CD4-positive, alpha-beta T cell (primary cell): ENCODE measurements at regions not wholly inside any gene's neighbourhood (a gene's known extent, or its start where the extent isn't known, plus 50 kb on each side); places are given as distances from the start of the nearest gene placed in this dataset.

Experiments
- ATAC-seq: fragments of 200-7000 bp; cut with Tn5 transposase; one replicate; pipeline ENCODE4 v1.10.0; 2022; ENCODE audit warnings: mild to moderate bottlenecking; ENCODE audit not compliant: poor library complexity
- CTCF ChIA-PET: fragments of 350-600 bp; sonication (Branson Sonifier 250); formaldehyde crosslinking; loops from one replicate; lab custom pipeline; 2021; ENCODE audit warnings: antibody characterized with exemption, inconsistent platforms; lab: Charles Lee
- POLR2A ChIA-PET: fragments of 350-600 bp; sonication (Branson Sonifier 250); formaldehyde crosslinking; loops from one replicate; lab custom pipeline; 2021; ENCODE audit warnings: antibody characterized with exemption, inconsistent platforms; lab: Charles Lee
- DNase-seq, 14 experiments: peaks; one replicate each; pipeline ENCODE4 v3.0.0-alpha.2; 2013 to 2020; ENCODE audit warnings: mixed read lengths in 2 of 14
- H3K27ac ChIP-seq, 2 donors: one replicate each; pipeline versions ENCODE4 v1.5.1 to v1.7.0; 2013; ENCODE audit warnings: low read length in 2 of 2, low read depth in 1 of 2, mild to moderate bottlenecking in 1 of 2
- H3K27me3 ChIP-seq, 2 experiments: 1 replicate in 1 of 2; 2 replicates in 1 of 2; pipeline versions ENCODE4 v1.6.1 to v1.7.0; 2013; ENCODE audit warnings: low read length in 2 of 2, control low read depth in 1 of 2, mild to moderate bottlenecking in 1 of 2, moderate library complexity in 1 of 2; ENCODE audit not compliant: insufficient read depth in 2 of 2, control insufficient read depth in 1 of 2
- H3K36me3 ChIP-seq: one replicate; pipeline ENCODE4 v1.6.1; 2013; ENCODE audit warnings: low read length, control low read depth; ENCODE audit not compliant: insufficient read depth
- H3K4me1 ChIP-seq: one replicate; pipeline ENCODE4 v1.6.1; 2013; ENCODE audit warnings: low read length, control low read depth; ENCODE audit not compliant: insufficient read depth
- H3K4me3 ChIP-seq: one replicate; pipeline ENCODE4 v1.5.1; 2013; ENCODE audit warnings: mild to moderate bottlenecking, low read length, moderate library complexity
- H3K9me3 ChIP-seq, 2 experiments: 1 replicate in 1 of 2; 2 replicates in 1 of 2; pipeline versions ENCODE4 v1.6.1 to v1.7.0; 2013; ENCODE audit warnings: low read length in 2 of 2, mild to moderate bottlenecking in 2 of 2, control low read depth in 1 of 2, moderate library complexity in 1 of 2; ENCODE audit not compliant: control insufficient read depth in 1 of 2, insufficient read depth in 1 of 2
- H3K27ac Mint-ChIP-seq: one replicate; pipeline ENCODE4 v1.8.0; 2020; ENCODE audit warnings: mixed read lengths
- H3K27me3 Mint-ChIP-seq: one replicate; pipeline ENCODE4 v1.8.0; 2021; ENCODE audit warnings: mixed read lengths
- H3K36me3 Mint-ChIP-seq: one replicate; pipeline ENCODE4 v1.8.0; 2021; ENCODE audit warnings: low read depth, mixed read lengths
- H3K4me1 Mint-ChIP-seq: one replicate; pipeline ENCODE4 v1.8.0; 2021; ENCODE audit warnings: low read depth, mixed read lengths
- H3K4me3 Mint-ChIP-seq: one replicate; pipeline ENCODE4 v1.8.0; 2020; ENCODE audit warnings: mild to moderate bottlenecking, mixed read lengths
- H3K9me3 Mint-ChIP-seq: one replicate; pipeline ENCODE4 v1.8.0; 2020; ENCODE audit warnings: mixed read lengths
- intact Hi-C, 2 experiments: fragments of 100-400 bp; cut with DNase I in 1 of 2; cut with micrococcal nuclease in 1 of 2; formaldehyde crosslinking; loops; one replicate each; pipeline versions ENCODE4 v1.15.1 to v1.9.0; 2023 to 2025; cut with DNase I, micrococcal nuclease
- TF ChIP-seq, protein P1 (sequence below): fragments of 200-600 bp; IDR thresholded peaks from one replicate; pipeline ENCODE4 v1.8.0; 2022; ENCODE audit warnings: antibody characterized with exemption, mild to moderate bottlenecking

- Histone ChIP-seq H3K27ac (no peak overlapping the region), H3K4me1 (no peaks in the 10 kb centered on the region), H3K4me3 (no peak overlapping the region), H3K9me3 (no peaks in the 10 kb centered on the region), H3K36me3 (no peaks in the 10 kb centered on the region), H3K27me3 (no peaks in the 10 kb centered on the region)
- intact Hi-C loops = no loop called here
- H3K9me3 Mint-ChIP-seq = no peaks in the 10 kb centered on the region
- peaks cover 7% of the 10 kb centered on the region for H3K4me1 Mint-ChIP-seq
- H3K27me3 Mint-ChIP-seq = no peaks in the 10 kb centered on the region
- TF ChIP-seq, protein P1, sequence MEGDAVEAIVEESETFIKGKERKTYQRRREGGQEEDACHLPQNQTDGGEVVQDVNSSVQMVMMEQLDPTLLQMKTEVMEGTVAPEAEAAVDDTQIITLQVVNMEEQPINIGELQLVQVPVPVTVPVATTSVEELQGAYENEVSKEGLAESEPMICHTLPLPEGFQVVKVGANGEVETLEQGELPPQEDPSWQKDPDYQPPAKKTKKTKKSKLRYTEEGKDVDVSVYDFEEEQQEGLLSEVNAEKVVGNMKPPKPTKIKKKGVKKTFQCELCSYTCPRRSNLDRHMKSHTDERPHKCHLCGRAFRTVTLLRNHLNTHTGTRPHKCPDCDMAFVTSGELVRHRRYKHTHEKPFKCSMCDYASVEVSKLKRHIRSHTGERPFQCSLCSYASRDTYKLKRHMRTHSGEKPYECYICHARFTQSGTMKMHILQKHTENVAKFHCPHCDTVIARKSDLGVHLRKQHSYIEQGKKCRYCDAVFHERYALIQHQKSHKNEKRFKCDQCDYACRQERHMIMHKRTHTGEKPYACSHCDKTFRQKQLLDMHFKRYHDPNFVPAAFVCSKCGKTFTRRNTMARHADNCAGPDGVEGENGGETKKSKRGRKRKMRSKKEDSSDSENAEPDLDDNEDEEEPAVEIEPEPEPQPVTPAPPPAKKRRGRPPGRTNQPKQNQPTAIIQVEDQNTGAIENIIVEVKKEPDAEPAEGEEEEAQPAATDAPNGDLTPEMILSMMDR = no peak
- no peak overlapping the region for H3K27ac Mint-ChIP-seq
- DNase-seq = peak in 1 of 14 experiments; percentile 9
- H3K4me3 Mint-ChIP-seq = no peak overlapping the region
- ChIA-PET POLR2A (no interaction called here), CTCF (no interaction called here)
- ATAC-seq = no peak
- no peaks in the 10 kb centered on the region for H3K36me3 Mint-ChIP-seq
These were observed 293.0 kb upstream of the CLNK start for GRCh38 chr4:10977534-10977933.

DNA sequence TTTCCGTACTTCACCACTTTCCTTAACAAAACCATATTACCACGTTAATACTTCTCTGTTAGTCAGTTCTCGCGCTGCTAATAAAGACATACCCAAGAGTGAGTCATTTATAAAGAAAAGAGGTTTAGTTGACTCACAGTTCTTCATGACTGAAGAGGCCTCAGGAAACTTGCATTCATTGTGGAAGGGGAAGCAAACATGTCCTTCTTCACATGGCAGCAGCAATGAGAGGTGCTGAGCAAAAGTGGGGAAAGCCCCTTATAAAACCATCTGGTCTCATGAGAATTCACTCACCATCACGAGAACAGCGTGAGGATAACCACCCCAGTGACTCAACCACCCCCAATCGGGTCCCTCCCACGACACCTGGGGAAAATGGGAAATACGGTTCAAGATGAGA lies 289.8 kb upstream of the CLNK start:
- Mint-ChIP-seq H3K36me3 (no peaks in the 10 kb centered on the region), H3K4me1 (no peaks in the 10 kb centered on the region), H3K27me3 (no peaks in the 10 kb centered on the region), H3K9me3 (no peaks in the 10 kb centered on the region), H3K27ac (no peak overlapping the region), H3K4me3 (no peak overlapping the region)
- CTCF ChIA-PET = no interaction called here
- POLR2A ChIA-PET = no interaction called here
- Histone ChIP-seq H3K36me3 (no peaks in the 10 kb centered on the region), H3K9me3 (no peaks in the 10 kb centered on the region), H3K4me3 (no peak overlapping the region), H3K27ac (no peak overlapping the region), H3K27me3 (no peaks in the 10 kb centered on the region), H3K4me1 (no peaks in the 10 kb centered on the region)
- TF ChIP-seq, protein P1 = no peak
- intact Hi-C loops = no loop called here
- ATAC-seq (no peak), DNase-seq (peak in 1 of 14 experiments; percentile 13)

DNA sequence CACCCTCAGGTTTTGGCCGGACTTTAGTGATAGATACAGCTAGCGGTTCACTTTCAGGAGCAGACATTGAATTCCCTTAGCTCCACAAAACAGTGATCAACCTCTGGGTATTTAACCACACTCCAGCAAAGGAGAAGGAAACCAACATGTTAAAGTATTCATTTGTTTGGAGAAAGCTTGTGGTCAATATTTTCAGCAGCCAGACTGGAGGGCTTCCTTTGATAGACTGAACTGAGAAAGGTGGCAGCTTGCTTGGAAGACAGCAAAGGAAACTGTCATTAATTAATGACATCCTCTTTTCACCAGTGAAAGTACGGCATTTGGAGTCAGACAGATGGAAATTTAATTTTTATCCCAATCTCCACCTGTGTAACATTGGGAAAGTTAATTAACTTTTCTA lies 289.1 kb upstream of the CLNK start:
- no peak overlapping the region for H3K4me3 ChIP-seq
- TF ChIP-seq, protein P1 = no peak
- H3K27ac Mint-ChIP-seq = no peak overlapping the region
- no peaks in the 10 kb centered on the region for H3K27me3 ChIP-seq
- ATAC-seq (no peak), DNase-seq (no peak)
- no peaks in the 10 kb centered on the region for H3K36me3 Mint-ChIP-seq
- H3K27ac ChIP-seq = no peak overlapping the region
- H3K4me1 ChIP-seq = no peaks in the 10 kb centered on the region
- no peaks in the 10 kb centered on the region for H3K27me3 Mint-ChIP-seq
- H3K4me3 Mint-ChIP-seq = no peak overlapping the region
- intact Hi-C loops = no loop called here
- H3K9me3 ChIP-seq = no peaks in the 10 kb centered on the region
- no peaks in the 10 kb centered on the region for H3K9me3 Mint-ChIP-seq
- H3K4me1 Mint-ChIP-seq = no peaks in the 10 kb centered on the region
- POLR2A ChIA-PET = no interaction called here
- CTCF ChIA-PET = no interaction called here
- H3K36me3 ChIP-seq = no peaks in the 10 kb centered on the region
